ENCODE measurements at regions not wholly inside any gene's neighbourhood (a gene's known extent, or its start where the extent isn't known, plus 50 kb on each side); places are given as distances from the start of the nearest gene placed in this dataset.
"Not testable (repeated sequence)": the region's sequence is repeated elsewhere in the genome, so short reads cannot be mapped to it uniquely, and the experiment has no call there.

DNA sequence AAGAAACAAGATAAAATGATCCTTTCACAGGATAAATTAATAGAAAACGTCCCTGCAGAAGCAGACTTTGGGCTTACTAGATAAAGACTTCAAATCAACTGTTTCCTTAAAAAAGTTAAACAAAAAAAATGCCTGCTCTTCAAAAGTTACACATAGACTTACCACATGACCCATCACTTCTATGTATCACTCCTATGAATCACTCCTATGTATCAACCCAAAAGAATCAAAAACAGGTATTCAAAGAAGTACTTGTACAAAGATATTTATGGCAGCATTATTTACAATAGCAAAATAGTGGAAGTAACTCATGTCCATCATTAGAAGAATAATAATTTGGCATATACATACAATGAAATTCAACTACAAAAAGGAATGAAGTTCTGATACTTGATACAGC is 56.3 kb upstream of the PRDM9 start:
- no peak for DNase-seq

GRCh38 chr5:23450187-23450586 is 57.2 kb upstream of the PRDM9 start:
- DNase-seq = no peak

DNA sequence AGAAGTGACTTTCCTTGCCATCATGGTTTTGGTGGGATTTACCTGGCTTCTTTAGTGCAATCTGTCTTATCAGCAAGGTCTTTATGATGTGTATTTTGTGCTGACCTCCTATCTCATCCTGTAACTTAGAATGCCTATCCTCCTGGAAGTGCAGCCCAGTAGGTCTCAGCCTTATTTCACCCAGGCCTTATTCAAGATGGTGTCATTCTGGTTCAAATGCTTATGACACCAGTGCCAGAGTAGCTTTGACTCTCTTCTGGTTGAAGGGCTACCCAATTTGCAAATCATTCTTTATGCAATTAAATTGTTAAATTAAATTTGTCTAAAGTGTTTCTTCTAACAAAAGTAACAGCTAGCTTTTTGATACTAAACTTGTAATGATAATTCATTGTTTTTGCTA is 58.8 kb upstream of the PRDM9 start:
- no peak for DNase-seq

GRCh38 chr5:23446424-23446823 is 61.0 kb upstream of the PRDM9 start:
- DNase-seq = no peak

GRCh38 chr5:23445573-23445972 is 61.8 kb upstream of the PRDM9 start:
- DNase-seq = no peak

DNA sequence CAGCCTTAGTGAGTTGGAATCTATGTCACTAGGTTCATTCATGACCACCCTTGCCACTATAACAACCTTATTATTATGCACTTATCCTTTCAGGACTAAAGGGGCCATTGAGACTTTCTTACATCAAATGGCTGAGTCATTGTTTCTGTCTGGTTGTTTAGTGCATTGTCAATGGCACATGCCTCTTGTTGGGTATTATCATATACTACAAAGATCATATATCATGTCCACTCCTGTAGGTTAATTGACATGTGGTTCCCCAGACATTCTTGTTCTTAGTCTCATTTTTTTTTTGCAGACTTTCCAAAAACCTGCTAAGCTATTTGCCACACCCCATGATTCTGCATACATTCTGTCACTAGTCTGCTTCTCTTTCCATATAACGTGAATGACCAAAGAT is 66.7 kb upstream of the PRDM9 start:
- DNase-seq = no peak

- DNase-seq = no peak
Observed at GRCh38 chr5:23437011-23437410, 70.4 kb upstream of the PRDM9 start.

- DNase-seq = no peak
Observed at GRCh38 chr5:23433534-23434315, 73.7 kb upstream of the PRDM9 start.

- DNase-seq = no peak
Observed at GRCh38 chr5:23428705-23429104, 78.7 kb upstream of the PRDM9 start.

- DNase-seq = not testable (repeated sequence)
Observed at GRCh38 chr5:23420214-23420613, 87.2 kb upstream of the PRDM9 start.

GRCh38 chr5:23419115-23419514 is 88.3 kb upstream of the PRDM9 start:
- peak; percentile 91 for DNase-seq

DNA sequence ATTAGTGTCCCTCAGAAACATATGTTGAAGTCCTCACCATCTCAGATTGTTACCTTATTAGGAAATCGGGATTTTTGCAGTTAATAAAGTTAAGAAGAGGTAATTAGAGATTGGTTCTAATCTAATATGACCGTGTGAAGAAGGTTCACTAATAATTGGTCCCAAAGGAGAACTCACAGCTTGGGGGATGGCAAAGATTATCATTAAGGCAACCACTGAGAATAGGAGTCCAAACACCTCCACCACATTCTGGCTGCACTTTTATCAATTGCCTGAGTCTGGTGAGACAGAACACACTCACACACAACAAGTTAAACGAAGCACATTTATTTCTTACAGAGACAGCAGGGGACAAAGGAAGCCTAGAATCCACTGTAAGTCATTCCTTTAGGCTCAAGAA is 94.9 kb upstream of the PRDM9 start:
- no peak for DNase-seq

- no peak for DNase-seq
Observed at GRCh38 chr5:23411994-23412393, 95.4 kb upstream of the PRDM9 start.

GRCh38 chr5:23411200-23411599 is 96.2 kb upstream of the PRDM9 start:
- DNase-seq = no peak

DNA sequence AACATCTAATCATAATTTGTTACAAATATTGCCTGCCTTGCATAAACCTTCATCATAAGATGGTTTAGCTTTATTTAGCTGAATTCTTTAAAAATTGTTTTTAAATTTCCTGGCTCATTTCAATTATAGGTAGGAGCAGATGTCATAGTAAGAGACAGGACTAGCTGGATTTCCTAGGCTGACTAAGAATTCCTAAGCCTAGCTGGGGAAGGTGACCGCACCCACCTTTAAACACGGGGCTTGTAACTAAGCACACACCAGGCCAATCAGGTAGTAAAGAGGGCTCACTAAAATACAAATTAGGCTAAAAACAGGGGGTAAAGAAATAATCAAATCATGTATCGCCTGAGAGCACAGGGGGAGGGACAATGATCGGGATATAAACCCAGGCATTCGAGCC is 96.6 kb upstream of the PRDM9 start:
- not testable (repeated sequence) for DNase-seq

DNA sequence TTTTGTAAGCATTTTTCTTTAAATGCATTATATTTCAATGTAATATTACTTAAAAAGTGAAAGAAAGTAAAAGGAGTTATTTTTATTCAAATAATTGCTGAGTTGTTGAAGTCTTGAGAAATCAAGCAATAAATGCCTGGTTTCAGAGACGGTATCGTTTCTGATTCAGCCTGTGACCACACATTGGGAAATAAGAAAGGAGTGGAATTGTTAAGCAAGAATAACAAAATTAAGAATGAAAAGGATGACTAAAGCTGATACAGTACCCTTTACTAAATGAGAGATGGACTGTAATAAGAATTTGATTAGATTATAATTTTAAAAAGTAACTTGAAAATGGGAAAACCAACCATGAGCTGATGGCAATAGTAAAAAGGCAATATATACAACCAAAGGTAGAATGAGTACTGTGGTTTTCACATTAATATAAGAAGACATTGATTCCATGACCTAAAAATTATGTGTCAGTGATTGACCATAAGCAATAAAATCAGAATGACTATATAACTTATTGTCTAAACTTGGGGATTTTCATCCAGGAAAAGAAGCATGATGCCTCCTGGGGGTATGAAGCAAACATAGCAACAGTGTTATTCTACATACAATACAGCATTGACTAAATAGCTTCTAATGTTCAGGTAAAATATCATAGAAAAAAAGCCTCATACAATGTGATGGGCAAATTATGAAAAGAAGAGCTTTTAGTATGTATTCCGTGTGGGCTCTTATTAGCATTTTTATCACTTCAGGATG is 101.9 kb upstream of the PRDM9 start:
- no peak for DNase-seq

GRCh38 chr5:23402585-23402984 is 104.8 kb upstream of the PRDM9 start:
- no peak for DNase-seq

- no peak for DNase-seq
Observed at GRCh38 chr5:23400951-23401350, 106.5 kb upstream of the PRDM9 start.

- DNase-seq = no peak
Observed at GRCh38 chr5:23396346-23396745, 111.1 kb upstream of the PRDM9 start.

GRCh38 chr5:23389291-23390101 is 117.9 kb upstream of the PRDM9 start:
- DNase-seq = no peak

GRCh38 chr5:23385036-23385435 is 122.4 kb upstream of the PRDM9 start:
- no peak for DNase-seq

- DNase-seq = no peak
Observed at GRCh38 chr5:23372177-23372576, 135.2 kb upstream of the PRDM9 start.

- no peak for DNase-seq
Observed at GRCh38 chr5:23368393-23368792, 139.0 kb upstream of the PRDM9 start.

- DNase-seq = no peak
Observed at GRCh38 chr5:23367874-23368273, 139.5 kb upstream of the PRDM9 start.
